ENCODE measurements at regions not wholly inside any gene's neighbourhood (a gene's known extent, or its start where the extent isn't known, plus 50 kb on each side); places are given as distances from the start of the nearest gene placed in this dataset.

GRCh38 chr5:126269511-126269910 lies 153.7 kb upstream of the GRAMD2B start:
- H4K20me1 ChIP-seq (ENCODE audit: low read depth), result no peaks in the 10 kb centered on the region
- no peak for TF ChIP-seq EZH2 (IDR thresholded peaks at IDR 0.05)
- TF ChIP-seq CTCF (IDR thresholded peaks at IDR 0.05), result no peak
- no peak for TF ChIP-seq EZH2phosphoT487 (IDR thresholded peaks at IDR 0.05)
- H3F3A ChIP-seq (ENCODE audit: low read depth), result no peaks in the 10 kb centered on the region
- H3K9ac ChIP-seq, result no peak overlapping the region
- H3K4me3 ChIP-seq, result no peak overlapping the region
- no peaks in the 10 kb centered on the region for H3K4me1 ChIP-seq
- Mint-ChIP-seq H3K4me1 (peaks cover 26% of the 10 kb centered on the region), H3K9me3 (peaks cover 11% of the 10 kb centered on the region), H3K27me3 (ENCODE audit: insufficient read depth, low read depth) (peaks cover 5% of the 10 kb centered on the region), H3K4me3 (no peak overlapping the region), H3K36me3 (no peaks in the 10 kb centered on the region), H3K27ac (no peak overlapping the region)
- H3K9me3 ChIP-seq (ENCODE audit: low read depth), result no peaks in the 10 kb centered on the region
- DNase-seq (ENCODE audit: low spot score), result no peak
- H3K27me3 ChIP-seq, result no peaks in the 10 kb centered on the region
- no peak overlapping the region for H2AFZ ChIP-seq (replicated peaks)
- H3K79me2 ChIP-seq (ENCODE audit: low read depth), result no peaks in the 10 kb centered on the region
- H3K27ac ChIP-seq, result no peak overlapping the region
- no peaks in the 10 kb centered on the region for H3K36me3 ChIP-seq
- no peak overlapping the region for H3K4me2 ChIP-seq

GRCh38 chr5:126271141-126271540 lies 152.1 kb upstream of the GRAMD2B start:
- H3K27ac ChIP-seq, result no peak overlapping the region

GRCh38 chr5:126274076-126274762 lies 149.0 kb upstream of the GRAMD2B start:
- Histone ChIP-seq H3K36me3 (no peaks in the 10 kb centered on the region), H3K4me2 (no peak overlapping the region), H2AFZ (replicated peaks) (no peak overlapping the region), H3K9me3 (ENCODE audit: low read depth) (no peaks in the 10 kb centered on the region), H3K4me1 (no peaks in the 10 kb centered on the region), H3K9ac (no peak overlapping the region), H3K79me2 (ENCODE audit: low read depth) (no peaks in the 10 kb centered on the region), H3K27ac (no peak overlapping the region), H3K27me3 (no peaks in the 10 kb centered on the region), H4K20me1 (ENCODE audit: low read depth) (no peaks in the 10 kb centered on the region), H3F3A (ENCODE audit: low read depth) (no peaks in the 10 kb centered on the region), H3K4me3 (no peak overlapping the region)
- Mint-ChIP-seq H3K4me1 (peaks cover 13% of the 10 kb centered on the region), H3K27me3 (ENCODE audit: insufficient read depth, low read depth) (peaks cover 3% of the 10 kb centered on the region), H3K36me3 (no peaks in the 10 kb centered on the region), H3K27ac (no peak overlapping the region), H3K9me3 (no peaks in the 10 kb centered on the region), H3K4me3 (no peak overlapping the region)
- no peak for DNase-seq (ENCODE audit: low spot score)
- no peak for TF ChIP-seq CTCF (IDR thresholded peaks at IDR 0.05)
- TF ChIP-seq EZH2phosphoT487 (IDR thresholded peaks at IDR 0.05), result no peak
- TF ChIP-seq EZH2 (IDR thresholded peaks at IDR 0.05), result no peak

More at GRCh38 chr5:126271141-126271540, 152.1 kb upstream of the GRAMD2B start:
- no peak overlapping the region for H3K27ac Mint-ChIP-seq
- no peak overlapping the region for H3K4me2 ChIP-seq
- peaks cover 5% of the 10 kb centered on the region for H3K27me3 Mint-ChIP-seq (ENCODE audit: insufficient read depth, low read depth)
- no peaks in the 10 kb centered on the region for H3K4me1 ChIP-seq
- H3K4me1 Mint-ChIP-seq, result peaks cover 25% of the 10 kb centered on the region
- no peak for DNase-seq (ENCODE audit: low spot score)
- H3K9ac ChIP-seq, result no peak overlapping the region
- H3K9me3 Mint-ChIP-seq, result peaks cover 2% of the 10 kb centered on the region
- H3K79me2 ChIP-seq (ENCODE audit: low read depth), result no peaks in the 10 kb centered on the region
- no peaks in the 10 kb centered on the region for H3K36me3 ChIP-seq
- no peaks in the 10 kb centered on the region for H3F3A ChIP-seq (ENCODE audit: low read depth)
- H3K4me3 ChIP-seq, result no peak overlapping the region
- H3K9me3 ChIP-seq (ENCODE audit: low read depth), result no peaks in the 10 kb centered on the region
- no peaks in the 10 kb centered on the region for H4K20me1 ChIP-seq (ENCODE audit: low read depth)
- no peak overlapping the region for H3K4me3 Mint-ChIP-seq
- no peak overlapping the region for H2AFZ ChIP-seq (replicated peaks)
- H3K27me3 ChIP-seq, result no peaks in the 10 kb centered on the region
- no peaks in the 10 kb centered on the region for H3K36me3 Mint-ChIP-seq
- TF ChIP-seq CTCF (IDR thresholded peaks at IDR 0.05), result no peak
- TF ChIP-seq EZH2 (IDR thresholded peaks at IDR 0.05), result no peak
- TF ChIP-seq EZH2phosphoT487 (IDR thresholded peaks at IDR 0.05), result no peak
